ENCODE measurements at regions not wholly inside any gene's neighbourhood (a gene's known extent, or its start where the extent isn't known, plus 50 kb on each side); places are given as distances from the start of the nearest gene placed in this dataset.

DNA sequence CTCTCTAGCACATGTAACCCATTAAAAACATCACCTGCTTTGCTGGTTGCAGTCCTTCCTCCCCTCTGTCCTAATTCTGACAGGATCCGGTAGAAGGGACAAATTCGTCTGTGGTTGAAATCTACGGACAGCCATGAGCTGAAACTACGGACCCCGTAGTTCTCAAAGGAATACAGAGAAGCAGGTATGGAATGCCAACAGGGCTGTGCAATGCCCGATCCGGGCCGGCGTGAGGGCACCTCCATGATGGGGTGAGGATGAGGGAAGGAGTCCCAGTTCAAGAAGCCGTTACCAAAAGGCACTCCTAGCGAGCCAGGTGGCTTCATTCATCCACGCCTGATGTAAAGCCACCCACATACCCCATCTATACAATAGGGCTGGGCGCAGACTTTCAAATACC lies 160.0 kb upstream of the NSMCE3 start:
- TF ChIP-seq, protein P1, sequence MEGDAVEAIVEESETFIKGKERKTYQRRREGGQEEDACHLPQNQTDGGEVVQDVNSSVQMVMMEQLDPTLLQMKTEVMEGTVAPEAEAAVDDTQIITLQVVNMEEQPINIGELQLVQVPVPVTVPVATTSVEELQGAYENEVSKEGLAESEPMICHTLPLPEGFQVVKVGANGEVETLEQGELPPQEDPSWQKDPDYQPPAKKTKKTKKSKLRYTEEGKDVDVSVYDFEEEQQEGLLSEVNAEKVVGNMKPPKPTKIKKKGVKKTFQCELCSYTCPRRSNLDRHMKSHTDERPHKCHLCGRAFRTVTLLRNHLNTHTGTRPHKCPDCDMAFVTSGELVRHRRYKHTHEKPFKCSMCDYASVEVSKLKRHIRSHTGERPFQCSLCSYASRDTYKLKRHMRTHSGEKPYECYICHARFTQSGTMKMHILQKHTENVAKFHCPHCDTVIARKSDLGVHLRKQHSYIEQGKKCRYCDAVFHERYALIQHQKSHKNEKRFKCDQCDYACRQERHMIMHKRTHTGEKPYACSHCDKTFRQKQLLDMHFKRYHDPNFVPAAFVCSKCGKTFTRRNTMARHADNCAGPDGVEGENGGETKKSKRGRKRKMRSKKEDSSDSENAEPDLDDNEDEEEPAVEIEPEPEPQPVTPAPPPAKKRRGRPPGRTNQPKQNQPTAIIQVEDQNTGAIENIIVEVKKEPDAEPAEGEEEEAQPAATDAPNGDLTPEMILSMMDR (IDR thresholded peaks at IDR 0.05): no peak
- ATAC-seq (ENCODE audit: low FRiP score) (no peak), DNase-seq (ENCODE audit: low spot score) (no peak)

DNA sequence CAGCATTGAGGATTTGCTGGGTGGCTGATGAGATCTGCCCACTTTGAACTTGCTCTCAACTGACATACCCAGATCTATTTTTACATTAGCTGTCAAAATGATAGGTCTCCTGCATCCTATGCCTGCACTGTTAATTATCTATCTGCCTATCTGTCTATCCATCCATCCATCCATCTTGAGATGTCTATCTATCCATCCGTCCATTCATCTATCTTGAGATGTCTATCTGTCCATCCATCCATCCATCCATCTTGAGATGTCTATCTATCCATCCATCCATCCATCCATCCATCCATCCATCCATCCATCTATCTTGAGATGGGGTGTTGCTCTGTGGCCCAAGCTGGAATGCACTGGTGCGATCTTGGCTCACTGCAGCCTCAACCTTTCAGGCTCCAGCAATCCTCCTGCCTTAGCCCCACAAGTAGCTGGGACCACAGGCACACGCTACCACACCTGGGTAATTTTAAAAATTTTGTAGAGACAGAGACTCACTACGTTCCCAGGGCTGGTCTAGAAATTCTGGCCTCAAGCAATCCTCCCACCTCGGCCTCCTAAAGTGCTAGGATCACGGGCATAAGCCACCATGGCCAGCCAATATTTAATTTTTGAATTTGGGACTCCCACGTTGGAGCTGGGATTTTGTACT lies 159.4 kb upstream of the NSMCE3 start:
- ATAC-seq (ENCODE audit: low FRiP score) (no peak), DNase-seq (ENCODE audit: low spot score) (no peak)
- TF ChIP-seq, protein P1 (IDR thresholded peaks at IDR 0.05): no peak

GRCh38 chr15:29425864-29426263 lies 156.2 kb upstream of the NSMCE3 start:
- ATAC-seq (ENCODE audit: low FRiP score): no peak
- DNase-seq (ENCODE audit: low spot score): no peak
- TF ChIP-seq, protein P1 (IDR thresholded peaks at IDR 0.05): no peak

- no peak for DNase-seq (ENCODE audit: low spot score)
- TF ChIP-seq, protein P1 (IDR thresholded peaks at IDR 0.05): no peak
- no peak for ATAC-seq (ENCODE audit: low FRiP score)
Observed at GRCh38 chr15:29424118-29424517, 154.5 kb upstream of the NSMCE3 start.

DNA sequence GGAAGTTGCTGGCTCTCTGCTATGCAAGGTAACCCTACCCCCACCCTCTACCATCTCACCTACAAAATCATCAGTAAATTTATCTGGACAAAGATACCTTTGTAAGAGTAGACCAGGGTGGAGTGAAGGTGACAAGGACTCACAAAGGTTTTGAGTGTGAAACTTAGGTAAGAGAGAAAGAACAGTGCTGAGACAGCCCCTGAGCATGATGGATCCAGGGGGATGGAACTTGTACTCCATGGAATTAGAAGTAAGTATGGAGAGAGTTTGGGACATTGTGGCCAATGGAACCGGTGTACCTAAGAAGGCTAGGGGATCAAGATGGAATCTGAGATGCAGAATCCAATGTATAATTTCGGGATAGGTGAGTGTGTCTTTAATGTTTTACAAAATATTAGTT lies 153.0 kb upstream of the NSMCE3 start:
- TF ChIP-seq, protein P1 (IDR thresholded peaks at IDR 0.05): no peak
- no peak for ATAC-seq (ENCODE audit: low FRiP score)
- no peak for DNase-seq (ENCODE audit: low spot score)

GRCh38 chr15:29420188-29420587 lies 150.6 kb upstream of the NSMCE3 start:
- TF ChIP-seq, protein P1 (IDR thresholded peaks at IDR 0.05): no peak
- ATAC-seq (ENCODE audit: low FRiP score) (no peak), DNase-seq (ENCODE audit: low spot score) (no peak)

GRCh38 chr15:29418931-29419330 lies 149.3 kb upstream of the NSMCE3 start:
- DNase-seq (ENCODE audit: low spot score) (no peak), ATAC-seq (ENCODE audit: low FRiP score) (no peak)

More at GRCh38 chr15:29418931-29419330, 149.3 kb upstream of the NSMCE3 start:
- TF ChIP-seq, protein P1 (IDR thresholded peaks at IDR 0.05): no peak
